ENCODE measurements at regions not wholly inside any gene's neighbourhood (a gene's known extent, or its start where the extent isn't known, plus 50 kb on each side); places are given as distances from the start of the nearest gene placed in this dataset.
"Not testable (repeated sequence)": the region's sequence is repeated elsewhere in the genome, so short reads cannot be mapped to it uniquely, and the experiment has no call there.

GRCh38 chr12:115811045-115811444 lies 466.4 kb downstream of the MED13L start:
- no peak for DNase-seq (ENCODE audit: low read depth)

DNA sequence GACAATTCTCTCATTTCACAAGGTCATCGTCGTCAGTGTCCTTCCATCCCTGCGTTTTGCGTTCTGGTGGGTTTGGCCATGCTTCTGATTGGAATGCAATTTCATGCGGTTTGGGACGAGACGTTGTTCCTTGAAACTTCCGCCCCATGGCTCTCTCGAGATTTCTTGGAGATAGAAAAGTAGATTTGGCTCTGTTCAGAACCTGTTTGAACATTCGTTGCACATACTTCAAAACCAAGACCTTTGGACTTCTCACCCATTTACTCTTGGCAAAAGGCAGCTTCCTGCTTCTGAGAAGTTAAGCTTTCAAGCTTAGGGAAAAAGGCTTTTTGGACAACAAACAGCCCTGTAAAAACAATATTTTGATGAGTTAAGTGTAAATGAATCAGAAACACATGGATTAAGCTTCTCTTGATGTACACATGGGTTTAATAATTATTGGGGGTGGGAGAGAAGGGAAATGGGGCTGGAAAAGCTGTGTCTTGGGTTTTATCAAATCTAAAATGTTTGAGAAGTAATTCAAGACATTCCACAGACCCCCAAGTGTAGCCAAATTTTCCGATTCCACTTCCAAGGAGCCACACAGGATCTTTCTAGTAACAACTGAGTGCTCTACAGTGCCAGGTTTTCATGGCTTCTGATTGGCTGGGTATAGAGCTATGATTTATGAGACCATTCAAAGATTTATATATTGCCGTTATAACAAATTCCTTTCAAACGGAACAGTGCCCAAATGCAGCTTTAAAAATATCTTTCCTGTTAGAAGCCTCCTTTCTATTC lies 467.2 kb downstream of the MED13L start:
- no peak for DNase-seq (ENCODE audit: low read depth)

- DNase-seq (ENCODE audit: low read depth): no peak
Observed at GRCh38 chr12:115806000-115806399, 471.5 kb downstream of the MED13L start.

- no peak for DNase-seq (ENCODE audit: low read depth)
Observed at GRCh38 chr12:115802767-115803166, 474.7 kb downstream of the MED13L start.

DNA sequence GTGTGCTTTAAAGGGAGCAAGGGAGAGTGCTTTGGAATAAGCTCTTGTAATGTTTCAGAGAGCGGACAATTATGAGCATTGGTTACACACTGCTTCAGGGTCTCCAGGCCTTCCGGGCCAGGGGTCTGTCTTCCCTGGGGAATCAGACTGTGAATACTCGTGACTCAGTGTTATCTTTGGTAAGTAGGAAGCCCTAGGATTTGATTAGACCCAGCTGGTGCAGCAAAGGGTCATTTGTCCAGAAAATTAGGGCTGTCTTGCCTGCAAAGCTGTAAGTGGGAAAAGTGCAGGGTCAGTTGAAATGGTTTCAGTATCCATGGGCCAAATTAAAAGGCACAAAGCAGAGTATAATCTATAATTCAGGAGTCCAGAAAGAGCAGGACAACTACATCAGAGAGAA lies 475.6 kb downstream of the MED13L start:
- no peak for DNase-seq (ENCODE audit: low read depth)

GRCh38 chr12:115799610-115800009 lies 477.9 kb downstream of the MED13L start:
- no peak for DNase-seq (ENCODE audit: low read depth)

DNA sequence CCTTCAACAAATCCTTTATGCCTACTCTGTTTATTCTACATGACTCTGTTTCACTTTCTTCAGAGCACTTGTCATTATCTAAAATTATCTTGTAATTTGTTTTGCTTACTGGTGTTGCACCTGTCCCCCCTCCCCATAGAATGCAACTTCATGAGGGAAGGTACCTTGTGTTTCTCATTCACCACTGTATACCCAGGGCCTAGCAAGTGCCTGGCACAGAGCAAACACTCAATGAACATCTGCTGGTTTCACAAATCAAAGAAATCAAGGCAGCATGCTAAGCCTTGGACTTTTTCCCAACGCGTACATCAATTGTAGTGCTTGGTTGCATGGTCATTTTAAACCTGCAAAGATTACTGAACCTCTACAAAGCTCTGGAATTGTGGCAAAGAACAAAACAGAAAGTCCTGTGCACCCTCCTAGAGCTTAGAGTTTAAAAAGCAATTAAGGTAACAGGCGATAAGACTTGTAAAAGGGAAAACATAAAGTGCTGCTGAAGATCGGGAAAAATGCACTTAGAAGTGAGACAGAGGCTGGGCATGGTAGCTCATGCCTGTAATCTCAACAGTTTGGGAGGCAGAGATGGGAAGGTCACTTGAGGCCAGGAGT lies 479.1 kb downstream of the MED13L start:
- DNase-seq (ENCODE audit: low read depth): no peak

DNA sequence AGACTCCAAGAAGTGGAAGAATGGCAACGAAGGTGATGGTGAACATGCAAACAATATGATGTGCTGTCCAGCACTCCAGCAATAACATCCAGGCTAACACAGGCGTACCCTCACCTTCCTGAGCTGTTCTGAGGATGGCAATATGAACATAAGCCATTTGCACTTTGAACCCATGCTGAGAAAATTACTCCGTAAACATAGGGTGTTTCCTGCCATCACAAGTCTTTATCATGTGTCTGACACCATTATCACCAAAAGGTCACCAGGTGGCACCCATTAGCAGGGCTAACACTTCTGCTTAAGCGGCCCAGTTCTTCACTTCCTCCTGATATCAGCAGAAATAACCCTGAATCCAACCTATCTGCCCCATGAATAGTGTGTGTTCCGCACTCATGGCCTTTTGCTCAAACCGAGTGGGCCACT lies 482.8 kb downstream of the MED13L start:
- DNase-seq (ENCODE audit: low read depth): no peak

DNA sequence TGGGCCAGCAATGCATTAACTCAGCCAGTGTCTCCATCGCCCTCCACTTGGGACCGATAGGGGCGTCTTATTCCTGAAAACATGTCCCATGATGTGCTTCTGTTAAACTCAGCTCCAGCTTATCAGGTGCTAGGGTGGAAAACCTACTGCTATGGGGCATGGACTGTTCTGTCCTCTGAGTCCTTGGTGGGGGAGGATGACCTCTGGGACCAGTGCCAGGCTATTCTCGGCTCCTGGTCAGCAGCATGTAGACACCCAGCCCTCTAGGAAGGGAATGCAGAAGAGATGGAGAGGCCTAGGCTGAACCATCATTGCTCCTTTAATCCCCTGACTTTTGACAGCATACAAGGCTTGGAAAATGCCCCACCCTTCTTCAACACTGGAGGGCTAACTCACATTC lies 486.2 kb downstream of the MED13L start:
- DNase-seq (ENCODE audit: low read depth): no peak

- no peak for DNase-seq (ENCODE audit: low read depth)
Observed at GRCh38 chr12:115790526-115790925, 487.0 kb downstream of the MED13L start.

GRCh38 chr12:115786490-115786889 lies 491.0 kb downstream of the MED13L start:
- not testable (repeated sequence) for DNase-seq (ENCODE audit: low read depth)

DNA sequence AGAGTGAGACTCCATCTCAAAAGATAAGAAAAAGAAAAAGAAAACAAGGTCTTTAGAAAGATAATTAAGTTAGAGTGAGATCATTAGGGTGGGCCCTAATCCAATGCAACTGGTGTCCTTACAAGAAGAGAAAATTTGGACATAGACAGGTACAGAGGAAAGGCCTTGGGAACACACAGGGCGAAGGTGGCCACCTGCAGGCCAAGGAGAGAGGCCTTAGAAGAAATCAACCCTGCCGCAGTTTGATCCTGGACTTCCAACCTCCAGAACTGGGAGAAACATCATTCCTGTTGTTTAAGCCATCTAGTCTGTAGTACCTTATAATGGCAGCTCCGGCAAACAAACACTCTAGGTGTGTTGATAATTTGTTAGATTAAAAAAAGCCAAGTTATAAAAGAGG lies 491.9 kb downstream of the MED13L start:
- DNase-seq (ENCODE audit: low read depth): no peak

DNA sequence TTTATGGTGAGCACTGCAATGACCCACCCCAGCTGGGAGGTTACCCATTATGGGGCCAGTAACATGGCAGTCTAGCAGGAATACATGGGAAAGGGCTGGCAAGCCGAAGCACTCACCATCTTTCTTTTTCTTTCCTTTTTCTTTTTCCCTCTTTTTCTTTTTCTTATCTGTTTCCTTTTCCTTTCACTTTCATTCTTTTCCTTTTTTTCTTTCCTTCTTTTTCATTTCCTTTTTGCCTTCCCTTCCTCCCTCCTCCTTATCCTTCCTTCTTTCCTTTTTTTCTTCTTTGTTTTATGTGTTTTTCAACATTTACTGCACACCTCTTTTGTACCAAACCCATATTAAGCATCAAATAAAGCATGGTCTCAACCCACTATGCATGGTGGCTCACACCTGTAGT lies 501.1 kb downstream of the MED13L start:
- no peak for DNase-seq (ENCODE audit: low read depth)

- no peak for DNase-seq (ENCODE audit: low read depth)
Observed at GRCh38 chr12:115774148-115774895, 503.2 kb downstream of the MED13L start.

GRCh38 chr12:115771601-115772000 lies 505.9 kb downstream of the MED13L start:
- no peak for DNase-seq (ENCODE audit: low read depth)

DNA sequence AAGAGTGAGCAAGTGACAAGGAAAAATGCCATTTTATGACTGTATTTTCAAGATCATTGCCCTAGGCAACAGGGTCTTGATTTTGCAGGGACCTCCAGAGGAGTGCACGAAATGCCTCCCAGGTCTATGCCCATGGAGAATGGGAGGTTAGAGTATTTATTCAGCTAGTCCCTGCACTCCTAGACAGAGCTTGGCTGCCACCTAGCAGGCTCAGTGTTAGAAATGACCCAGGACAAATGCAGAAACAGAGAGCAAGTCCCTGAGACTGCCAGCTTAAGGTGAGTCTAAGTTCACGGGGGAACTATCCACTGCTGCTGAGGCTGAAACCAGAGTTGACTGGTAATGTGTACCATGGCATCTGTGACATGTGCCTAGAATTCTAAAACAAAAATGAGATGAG lies 506.4 kb downstream of the MED13L start:
- DNase-seq (ENCODE audit: low read depth): no peak

DNA sequence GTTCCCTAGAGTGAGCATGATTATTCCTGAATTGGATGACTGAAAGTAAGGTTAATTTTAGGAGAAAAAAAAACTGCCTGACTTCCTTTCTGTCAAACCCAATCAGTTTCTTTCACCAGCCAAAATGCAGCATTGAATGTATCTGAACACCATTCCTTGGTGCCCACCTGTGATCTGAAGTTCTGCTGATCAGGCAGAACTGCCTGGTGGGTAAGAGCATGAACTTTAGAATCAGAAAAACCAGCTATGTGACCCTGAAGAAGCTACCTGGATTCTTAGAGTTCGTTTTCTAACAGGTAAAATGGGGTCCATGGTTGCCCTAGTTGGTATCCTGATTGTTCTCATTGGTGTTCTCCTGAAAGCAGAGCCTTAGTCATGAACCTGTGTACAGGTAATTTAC lies 506.9 kb downstream of the MED13L start:
- no peak for DNase-seq (ENCODE audit: low read depth)

- DNase-seq (ENCODE audit: low read depth): no peak
Observed at GRCh38 chr12:115767916-115768315, 509.6 kb downstream of the MED13L start.

- no peak for DNase-seq (ENCODE audit: low read depth)
Observed at GRCh38 chr12:115763982-115764621, 513.4 kb downstream of the MED13L start.

GRCh38 chr12:115763376-115763775 lies 514.1 kb downstream of the MED13L start:
- no peak for DNase-seq (ENCODE audit: low read depth)

DNA sequence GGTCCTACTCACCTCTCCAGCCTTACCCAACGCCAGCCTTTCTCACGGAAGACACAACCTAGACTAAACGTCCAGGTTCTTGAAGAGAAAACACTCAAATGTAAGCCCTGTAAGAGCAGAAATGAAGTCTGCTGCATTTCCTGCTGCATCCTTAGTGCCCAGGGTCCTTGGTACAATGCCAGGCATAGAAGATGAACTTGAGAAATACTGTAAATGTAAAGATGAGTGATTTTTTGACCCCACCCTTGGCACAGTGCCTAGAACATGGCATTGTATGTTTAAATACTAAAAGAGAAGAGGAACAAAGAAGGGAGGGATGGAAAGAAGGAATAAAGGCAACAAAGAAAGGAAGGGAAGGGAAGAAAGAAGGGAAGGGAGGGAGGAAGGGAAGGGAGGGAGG lies 514.6 kb downstream of the MED13L start:
- no peak for DNase-seq (ENCODE audit: low read depth)

DNA sequence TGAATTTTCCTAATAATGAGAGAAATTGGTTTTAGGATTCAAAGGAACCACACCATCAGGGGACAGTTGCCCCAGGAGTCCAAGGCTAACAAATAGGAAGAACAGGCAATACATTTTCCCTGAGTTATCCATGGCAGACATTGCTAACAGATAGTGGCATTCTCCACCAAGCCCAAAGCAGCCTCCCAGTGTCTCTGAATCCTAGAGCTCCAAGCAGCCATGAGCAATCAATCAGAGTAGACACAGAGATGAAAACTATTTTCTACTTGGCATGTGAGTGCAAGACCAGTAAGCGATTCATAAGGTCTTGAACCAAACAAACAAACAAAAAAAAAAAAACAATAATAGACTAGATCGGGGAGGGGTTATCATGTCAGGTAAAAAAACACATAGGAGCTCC lies 515.7 kb downstream of the MED13L start:
- no peak for DNase-seq (ENCODE audit: low read depth)
